ENCODE measurements at regions not wholly inside any gene's neighbourhood (a gene's known extent, or its start where the extent isn't known, plus 50 kb on each side); places are given as distances from the start of the nearest gene placed in this dataset.

GRCh38 chr10:21076381-21076780 lies 179.3 kb upstream of the NEBL start:
- no peak for DNase-seq (ENCODE audit: extremely low read depth, low read depth)
- no peak for TF ChIP-seq CTCF (IDR thresholded peaks at IDR 0.05; ENCODE audit: low read depth, low read length, missing control alignments)
- no peak overlapping the region for H3K4me3 ChIP-seq (replicated peaks; ENCODE audit: low read depth, low read length)

GRCh38 chr10:21075880-21076279 lies 178.8 kb upstream of the NEBL start:
- no peak for DNase-seq (ENCODE audit: extremely low read depth, low read depth)
- no peak overlapping the region for H3K4me3 ChIP-seq (replicated peaks; ENCODE audit: low read depth, low read length)
- no peak for TF ChIP-seq CTCF (IDR thresholded peaks at IDR 0.05; ENCODE audit: low read depth, low read length, missing control alignments)

- TF ChIP-seq CTCF (IDR thresholded peaks at IDR 0.05; ENCODE audit: low read depth, low read length, missing control alignments), result no peak
- H3K4me3 ChIP-seq (replicated peaks; ENCODE audit: low read depth, low read length), result no peak overlapping the region
- no peak for DNase-seq (ENCODE audit: extremely low read depth, low read depth)
Measured at GRCh38 chr10:21071001-21071673, 174.0 kb upstream of the NEBL start.

- H3K4me3 ChIP-seq (replicated peaks; ENCODE audit: low read depth, low read length), result no peak overlapping the region
- no peak for TF ChIP-seq CTCF (IDR thresholded peaks at IDR 0.05; ENCODE audit: low read depth, low read length, missing control alignments)
- no peak for DNase-seq (ENCODE audit: extremely low read depth, low read depth)
Measured at GRCh38 chr10:21069929-21070700, 173.0 kb upstream of the NEBL start.

- no peak overlapping the region for H3K4me3 ChIP-seq (replicated peaks; ENCODE audit: low read depth, low read length)
- no peak for TF ChIP-seq CTCF (IDR thresholded peaks at IDR 0.05; ENCODE audit: low read depth, low read length, missing control alignments)
- DNase-seq (ENCODE audit: extremely low read depth, low read depth), result no peak
Measured at GRCh38 chr10:21069278-21069677, 172.2 kb upstream of the NEBL start.

GRCh38 chr10:21068026-21068656 lies 171.0 kb upstream of the NEBL start:
- no peak for TF ChIP-seq CTCF (IDR thresholded peaks at IDR 0.05; ENCODE audit: low read depth, low read length, missing control alignments)
- H3K4me3 ChIP-seq (replicated peaks; ENCODE audit: low read depth, low read length), result no peak overlapping the region
- no peak for DNase-seq (ENCODE audit: extremely low read depth, low read depth)

Data from HFF-Myc (cell line).